Jurkat, Clone E6-1 (cell line): ENCODE measurements at regions not wholly inside any gene's neighbourhood (a gene's known extent, or its start where the extent isn't known, plus 50 kb on each side); places are given as distances from the start of the nearest gene placed in this dataset.
"Not testable (repeated sequence)": the region's sequence is repeated elsewhere in the genome, so short reads cannot be mapped to it uniquely, and the experiment has no call there.

Source experiments
- DNase-seq: peaks from one replicate; pipeline ENCODE4 v3.0.0-alpha.2; 2011; ENCODE audit warnings: low read depth, low spot score
- H3K4me3 ChIP-seq: 2 replicates; pipeline ENCODE4 v1.5.1; 2011; ENCODE audit warnings: mild to moderate bottlenecking, low read length, control low read depth, moderate library complexity

GRCh38 chr5:143527808-143528207, 124.3 kb upstream of the NR3C1 start:
- no peak for DNase-seq
- no peak overlapping the region for H3K4me3 ChIP-seq

GRCh38 chr5:143525176-143525575, 121.7 kb upstream of the NR3C1 start:
- DNase-seq: no peak
- H3K4me3 ChIP-seq: no peak overlapping the region

GRCh38 chr5:143524338-143524945, 121.0 kb upstream of the NR3C1 start:
- no peak for DNase-seq
- H3K4me3 ChIP-seq: no peak overlapping the region

- no peak overlapping the region for H3K4me3 ChIP-seq
- DNase-seq: no peak
Measured at GRCh38 chr5:143521846-143522400, 118.4 kb upstream of the NR3C1 start.

- no peak for DNase-seq
- no peak overlapping the region for H3K4me3 ChIP-seq
Measured at GRCh38 chr5:143521141-143521540, 117.7 kb upstream of the NR3C1 start.

- not testable (repeated sequence) for H3K4me3 ChIP-seq, DNase-seq
Measured at GRCh38 chr5:143519215-143519614, 115.7 kb upstream of the NR3C1 start.

GRCh38 chr5:143517824-143518223, 114.3 kb upstream of the NR3C1 start:
- H3K4me3 ChIP-seq, DNase-seq: not testable (repeated sequence)

- H3K4me3 ChIP-seq: no peak overlapping the region
- DNase-seq: no peak
Measured at GRCh38 chr5:143516249-143516648, 112.8 kb upstream of the NR3C1 start.

GRCh38 chr5:143515829-143516228, 112.3 kb upstream of the NR3C1 start:
- H3K4me3 ChIP-seq: no peak overlapping the region
- no peak for DNase-seq

GRCh38 chr5:143514616-143515335, 111.3 kb upstream of the NR3C1 start:
- DNase-seq: no peak
- no peak overlapping the region for H3K4me3 ChIP-seq

- DNase-seq: no peak
- H3K4me3 ChIP-seq: no peak overlapping the region
Measured at GRCh38 chr5:143513720-143514119, 110.2 kb upstream of the NR3C1 start.

GRCh38 chr5:143511736-143512135, 108.2 kb upstream of the NR3C1 start:
- H3K4me3 ChIP-seq: no peak overlapping the region
- no peak for DNase-seq

- no peak overlapping the region for H3K4me3 ChIP-seq
- no peak for DNase-seq
Measured at GRCh38 chr5:143509758-143510221, 106.3 kb upstream of the NR3C1 start.

- no peak overlapping the region for H3K4me3 ChIP-seq
Measured at GRCh38 chr5:143506836-143507552, 103.5 kb upstream of the NR3C1 start.

GRCh38 chr5:143505934-143506333, 102.4 kb upstream of the NR3C1 start:
- DNase-seq: no peak

More at GRCh38 chr5:143506836-143507552, 103.5 kb upstream of the NR3C1 start:
- DNase-seq: no peak

GRCh38 chr5:143505354-143505753, 101.9 kb upstream of the NR3C1 start:
- no peak for DNase-seq
- no peak overlapping the region for H3K4me3 ChIP-seq

More at GRCh38 chr5:143505934-143506333, 102.4 kb upstream of the NR3C1 start:
- H3K4me3 ChIP-seq: no peak overlapping the region

GRCh38 chr5:143501310-143502044, 98.0 kb upstream of the NR3C1 start:
- no peak overlapping the region for H3K4me3 ChIP-seq
- DNase-seq: no peak

- no peak overlapping the region for H3K4me3 ChIP-seq
- DNase-seq: peak; percentile 7
Measured at GRCh38 chr5:143499480-143500114, 96.1 kb upstream of the NR3C1 start.

GRCh38 chr5:143498821-143499220, 95.3 kb upstream of the NR3C1 start:
- DNase-seq: no peak
- H3K4me3 ChIP-seq: no peak overlapping the region
